ENCODE measurements at regions not wholly inside any gene's neighbourhood (a gene's known extent, or its start where the extent isn't known, plus 50 kb on each side); places are given as distances from the start of the nearest gene placed in this dataset.

DNA sequence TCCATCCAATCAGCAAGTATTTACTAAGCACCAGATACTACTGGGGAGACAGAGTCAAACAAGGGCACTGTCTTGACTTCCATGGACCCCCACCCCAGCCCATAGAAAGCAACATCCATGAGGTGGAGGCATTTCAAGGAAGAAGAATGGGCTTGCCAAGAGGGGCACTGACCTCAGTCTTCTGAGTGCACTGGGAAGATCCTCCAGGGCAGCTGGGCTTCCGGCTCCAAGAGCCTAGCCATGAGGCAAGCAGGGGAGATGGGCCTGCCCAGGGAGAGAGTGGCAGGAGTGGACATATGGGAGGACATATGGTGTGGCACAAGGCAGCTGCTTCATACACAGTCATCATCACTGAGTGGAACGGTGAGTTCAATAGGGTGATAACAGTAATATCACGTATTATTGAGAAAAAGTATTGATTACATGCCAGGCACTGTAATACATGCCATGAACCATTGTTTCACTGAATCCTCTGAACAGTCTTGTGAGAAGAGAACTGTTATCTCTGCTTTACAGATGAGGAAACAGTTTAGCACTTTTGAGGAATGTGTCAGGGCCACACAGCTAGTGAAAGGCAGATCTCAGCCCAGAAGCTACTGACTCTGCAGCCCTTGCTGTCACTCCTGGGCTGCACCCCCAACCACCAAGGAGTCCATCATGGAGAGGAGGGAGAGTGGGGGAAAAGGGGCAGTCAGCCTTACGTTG lies 331.7 kb upstream of the ZMIZ1 start:
- no peak for DNase-seq

DNA sequence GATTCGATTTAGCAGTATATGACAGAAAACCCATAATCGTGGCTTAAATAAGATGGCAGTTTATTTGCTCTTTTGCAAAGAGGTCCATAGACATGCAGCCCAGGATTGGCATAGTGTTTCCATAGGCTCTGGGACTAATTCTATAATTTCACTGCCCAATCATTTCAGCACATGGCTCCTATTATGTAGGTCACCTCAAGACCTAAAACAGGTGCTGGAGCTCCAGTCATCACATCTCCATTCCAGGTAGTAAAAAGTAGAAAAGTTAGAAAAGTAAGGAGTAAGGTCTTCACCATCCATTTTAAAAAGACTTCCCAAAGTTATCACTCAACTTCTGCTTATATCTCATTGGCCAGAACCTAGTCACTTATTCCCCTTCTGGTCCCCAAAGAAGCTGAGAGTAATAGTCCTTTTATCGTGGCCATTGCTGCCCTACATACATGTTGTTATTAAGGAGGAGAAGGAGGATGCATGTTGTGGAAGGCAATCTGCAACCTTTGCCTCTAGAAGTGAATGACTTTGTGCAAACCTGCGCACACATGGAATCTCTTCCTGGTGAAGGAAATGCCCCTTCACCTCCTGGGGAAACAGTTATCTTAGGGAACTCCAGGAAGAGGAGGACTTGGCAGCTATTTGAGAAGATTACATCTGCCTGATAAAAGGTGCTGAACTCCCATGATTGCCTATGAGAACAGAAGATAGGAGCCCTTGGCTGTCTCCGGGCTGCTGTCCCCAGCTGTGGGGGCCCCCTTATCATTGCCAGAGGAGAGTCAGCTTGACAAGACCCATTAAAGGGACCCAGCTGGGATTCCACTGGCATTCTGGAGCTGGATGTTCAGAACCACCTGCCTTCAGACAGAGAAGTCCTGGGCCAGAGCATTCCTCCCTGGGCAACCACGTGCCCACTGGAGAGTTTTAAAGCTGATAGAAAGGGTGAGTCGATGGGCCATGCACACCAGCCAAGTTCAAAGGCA lies 330.6 kb upstream of the ZMIZ1 start:
- DNase-seq = no peak

DNA sequence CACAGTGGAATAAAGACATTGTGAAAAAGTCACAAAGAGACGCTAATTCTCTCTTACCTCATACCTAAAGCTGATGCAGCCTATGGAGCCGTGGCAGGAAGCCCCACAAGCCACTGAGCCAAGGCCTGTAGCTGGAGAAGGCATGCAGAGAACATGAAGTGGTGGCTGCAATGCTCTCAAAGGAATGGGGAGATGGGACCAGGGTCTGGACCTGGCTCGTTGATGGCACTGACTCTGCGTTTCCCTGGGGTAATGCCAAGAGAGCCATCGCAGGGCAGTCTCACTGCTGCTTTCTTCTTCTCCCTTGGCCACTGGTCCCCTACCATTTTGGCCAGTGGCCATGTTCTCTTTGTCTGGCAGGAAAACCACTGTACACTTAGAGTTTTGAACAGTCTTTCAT lies 329.9 kb upstream of the ZMIZ1 start:
- DNase-seq = no peak

DNA sequence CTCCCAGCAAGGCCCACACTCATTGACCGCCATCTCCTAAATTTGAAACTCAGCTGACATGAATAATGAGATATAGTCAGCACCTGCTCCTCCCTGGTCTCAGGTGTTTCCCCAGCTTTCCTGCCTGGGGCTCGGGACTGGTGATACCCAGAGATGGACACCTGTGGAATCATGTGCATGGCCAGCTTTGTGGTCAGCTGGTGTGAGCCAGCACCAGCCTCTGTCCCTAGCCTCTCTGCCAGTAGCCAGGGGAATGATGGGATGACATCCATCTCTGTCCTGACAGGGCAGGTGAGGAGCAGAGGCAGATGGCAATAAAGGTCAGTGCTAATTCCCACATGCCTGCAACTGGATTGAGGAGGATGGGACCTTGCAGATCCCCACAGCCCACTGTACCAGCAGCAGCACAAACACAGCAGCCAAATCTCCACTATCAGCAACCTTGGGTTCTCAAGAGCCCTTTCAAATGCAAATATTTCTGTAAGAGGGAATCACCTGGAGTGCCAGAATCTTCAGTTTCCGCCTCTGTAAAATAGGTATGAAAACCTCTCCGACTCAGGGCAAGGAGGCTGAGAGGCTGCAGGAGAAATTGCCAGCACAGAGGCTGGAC lies 329.2 kb upstream of the ZMIZ1 start:
- no peak for DNase-seq

DNA sequence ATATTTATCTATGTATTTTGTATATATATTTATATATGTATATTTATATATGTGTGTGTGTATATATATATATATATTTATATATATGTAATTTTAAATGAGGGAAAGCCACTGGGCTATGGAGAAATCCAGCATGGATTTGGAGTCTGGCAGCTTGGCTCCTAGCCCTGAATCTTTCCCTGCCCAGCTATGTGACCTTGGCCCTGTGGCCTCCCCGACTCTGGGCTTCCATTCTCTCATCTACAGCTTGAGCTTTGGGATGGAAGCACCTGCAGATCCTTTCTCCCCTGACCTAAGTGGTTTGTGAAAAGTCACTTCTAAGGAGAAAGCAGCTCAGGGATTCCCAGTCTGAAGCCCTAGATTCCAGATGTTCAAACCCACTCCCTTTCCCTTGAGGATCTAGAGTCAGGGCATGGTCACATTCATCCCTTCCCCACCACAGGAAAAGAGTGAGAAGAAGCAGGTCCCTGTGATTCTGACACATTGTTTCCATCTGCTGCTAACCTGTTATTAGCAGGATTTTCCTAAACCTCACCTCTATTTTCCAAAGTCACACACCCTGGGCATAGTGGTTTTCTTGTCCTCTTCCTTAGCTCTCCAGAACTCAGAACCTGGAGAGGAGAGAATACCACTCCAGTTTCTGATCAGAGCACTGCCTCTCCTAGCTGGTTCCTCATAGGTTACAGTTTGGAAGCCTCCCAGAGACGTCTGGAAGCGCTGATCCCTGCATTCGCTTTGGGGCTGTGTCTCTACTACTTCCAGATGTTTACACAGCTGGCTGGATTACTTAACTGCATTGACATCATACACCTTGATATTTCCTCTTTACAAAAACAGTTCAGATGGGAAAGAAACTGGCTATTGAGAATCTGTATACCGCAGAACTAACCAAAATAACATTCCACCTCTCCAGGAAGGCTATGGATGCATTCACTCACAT lies 327.5 kb upstream of the ZMIZ1 start:
- no peak for DNase-seq

DNA sequence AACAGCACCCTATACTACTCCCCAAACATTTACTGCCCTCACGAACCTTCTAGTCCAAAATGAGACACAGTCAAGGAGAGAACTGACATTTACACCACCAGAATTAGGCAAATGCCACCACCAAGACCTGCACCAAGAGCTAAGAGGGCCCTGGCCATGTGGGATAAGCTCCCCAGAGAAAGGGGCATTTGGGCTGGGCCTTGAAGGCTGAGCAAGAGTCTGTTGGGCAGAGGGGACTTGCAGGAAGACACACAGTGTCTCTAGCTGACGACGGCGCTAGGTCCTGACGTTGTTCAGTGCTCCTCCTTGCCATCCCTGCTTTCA lies 326.4 kb upstream of the ZMIZ1 start:
- DNase-seq = no peak

DNA sequence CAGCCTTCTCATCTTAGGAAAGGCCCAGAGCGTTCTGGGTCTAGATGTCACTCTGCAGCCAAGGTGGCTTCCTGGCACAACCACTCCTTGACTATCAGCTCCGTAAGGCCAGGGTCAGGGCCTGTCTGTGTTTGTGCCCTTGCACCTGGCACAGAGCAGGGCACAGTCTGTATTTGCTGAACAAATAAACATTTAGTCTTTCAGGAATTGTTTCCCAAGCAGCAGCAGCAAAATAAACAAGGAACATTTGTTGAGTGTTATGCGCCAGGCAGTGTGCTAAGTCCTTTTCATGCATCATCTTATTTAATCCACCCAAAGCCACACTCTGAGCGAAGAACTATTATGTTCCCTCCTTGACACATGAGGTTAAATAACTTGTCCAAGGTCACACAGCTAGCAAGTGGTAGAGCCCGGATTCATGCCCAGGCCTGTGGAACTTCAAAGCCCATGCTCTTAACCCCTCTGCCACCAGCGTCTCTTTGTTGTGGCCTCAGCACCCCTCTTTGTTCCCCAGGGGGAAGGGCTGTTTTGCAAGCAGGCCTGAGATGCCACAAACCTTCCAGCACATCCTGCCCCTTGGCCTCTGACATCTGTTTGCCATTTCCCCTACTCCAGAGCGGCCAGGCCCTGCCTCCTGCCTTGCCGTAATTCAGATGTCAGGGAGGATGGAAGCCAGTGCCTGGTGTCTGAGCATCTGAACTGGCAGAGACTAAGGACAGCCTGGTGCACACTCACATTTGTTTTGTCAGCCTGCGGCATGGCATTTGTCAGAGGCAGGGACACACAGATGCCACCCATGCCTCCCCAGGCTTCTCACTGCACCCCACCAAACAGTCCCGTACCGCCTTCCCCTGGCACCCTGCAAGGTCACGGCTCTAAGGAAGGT lies 325.8 kb upstream of the ZMIZ1 start:
- DNase-seq = no peak

DNA sequence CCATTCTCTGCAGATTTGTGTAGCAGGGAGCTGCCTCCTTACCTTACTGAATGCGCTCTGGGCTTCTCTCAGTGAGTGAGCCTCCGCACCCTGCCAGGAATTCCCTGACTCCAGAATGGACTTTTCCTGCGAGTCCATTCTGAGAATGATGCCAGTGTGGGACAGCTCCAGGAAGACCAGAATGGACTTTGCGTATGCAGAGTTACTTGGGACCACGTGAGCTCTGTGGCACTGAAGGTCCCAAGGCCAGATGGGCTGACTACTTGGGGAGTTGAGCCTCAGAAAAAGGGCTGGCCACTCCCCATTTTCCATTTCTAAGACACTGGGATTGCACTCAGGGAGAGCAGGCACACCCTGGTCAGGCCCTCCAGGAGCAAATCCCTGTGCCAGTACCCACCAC lies 324.7 kb upstream of the ZMIZ1 start:
- no peak for DNase-seq

DNA sequence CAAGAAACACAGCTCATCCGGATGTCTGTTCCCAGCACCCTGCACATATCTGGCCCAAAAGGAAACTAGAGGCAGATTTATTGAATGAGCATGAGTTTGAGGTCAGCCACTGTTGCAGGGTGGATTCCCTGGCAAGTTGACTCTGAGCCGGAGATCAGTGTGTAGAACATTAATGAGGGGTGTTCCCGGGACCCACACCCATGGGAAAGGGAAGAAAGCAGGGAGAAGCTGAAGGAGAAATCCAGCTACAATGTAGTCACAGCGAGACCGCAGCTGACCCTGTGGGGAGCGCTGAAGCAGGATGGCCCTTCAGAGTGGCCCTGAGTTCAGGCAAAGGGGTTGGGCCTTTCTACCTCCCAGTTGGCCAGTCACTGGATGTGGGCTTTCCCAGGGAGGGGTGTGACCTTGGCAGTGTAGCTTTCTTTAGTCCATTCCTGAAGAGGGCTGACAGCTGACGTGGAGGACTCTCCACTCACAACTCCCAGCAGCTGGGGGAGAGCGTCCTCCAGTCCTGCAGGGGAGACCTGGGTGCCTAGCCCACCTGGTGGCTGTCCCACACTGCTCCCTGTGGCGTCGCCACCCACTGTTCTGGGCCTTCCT lies 324.2 kb upstream of the ZMIZ1 start:
- no peak for DNase-seq

DNA sequence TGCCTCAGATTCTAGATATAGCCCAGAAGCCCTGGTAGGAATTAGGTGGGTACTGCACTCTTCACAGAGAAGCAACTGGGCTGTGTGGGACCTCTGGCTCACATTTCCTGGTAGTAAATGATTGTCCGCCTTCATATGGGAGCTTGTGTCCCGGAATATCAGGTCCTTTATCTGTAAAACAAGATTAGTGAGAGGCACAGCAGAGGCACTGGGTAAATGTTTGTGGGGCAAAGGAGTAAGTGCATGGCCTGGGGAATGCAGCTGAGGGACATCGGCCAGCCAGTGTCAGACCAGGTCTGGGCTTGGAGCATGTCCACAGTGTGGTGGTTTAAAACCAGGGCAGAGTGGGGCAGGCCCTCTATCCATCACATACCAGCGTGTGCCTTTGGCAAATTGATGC lies 323.3 kb upstream of the ZMIZ1 start:
- no peak for DNase-seq

DNA sequence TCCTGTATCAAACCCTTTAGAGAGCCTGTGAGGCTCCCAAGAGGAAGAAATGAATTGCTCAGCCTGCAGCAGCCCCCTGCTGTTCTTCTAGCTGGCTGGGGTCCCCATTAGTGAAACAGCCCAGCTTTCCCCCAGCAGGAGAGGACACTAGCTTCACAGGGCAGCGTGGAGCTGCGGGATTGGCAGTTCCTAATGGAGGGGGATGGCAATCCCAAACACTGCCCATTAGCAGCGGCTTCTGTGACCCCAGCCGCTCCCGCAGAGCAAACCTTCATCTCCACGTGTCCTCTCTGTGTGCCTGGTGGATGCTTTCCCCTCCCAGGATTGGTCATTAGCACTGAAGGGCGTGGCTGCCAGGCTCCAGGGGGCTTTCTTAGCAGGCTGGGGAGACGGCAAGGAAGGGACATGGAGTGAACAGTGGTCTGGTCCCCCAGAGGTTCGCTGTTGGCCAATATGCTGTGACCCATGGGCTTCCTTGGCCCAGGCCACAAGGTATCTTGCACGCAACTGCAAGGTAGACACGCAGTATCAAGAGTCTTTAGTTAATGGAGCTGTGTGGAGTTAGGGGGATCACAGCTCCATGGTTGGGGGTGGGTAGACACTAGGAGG lies 322.5 kb upstream of the ZMIZ1 start:
- DNase-seq = no peak

DNA sequence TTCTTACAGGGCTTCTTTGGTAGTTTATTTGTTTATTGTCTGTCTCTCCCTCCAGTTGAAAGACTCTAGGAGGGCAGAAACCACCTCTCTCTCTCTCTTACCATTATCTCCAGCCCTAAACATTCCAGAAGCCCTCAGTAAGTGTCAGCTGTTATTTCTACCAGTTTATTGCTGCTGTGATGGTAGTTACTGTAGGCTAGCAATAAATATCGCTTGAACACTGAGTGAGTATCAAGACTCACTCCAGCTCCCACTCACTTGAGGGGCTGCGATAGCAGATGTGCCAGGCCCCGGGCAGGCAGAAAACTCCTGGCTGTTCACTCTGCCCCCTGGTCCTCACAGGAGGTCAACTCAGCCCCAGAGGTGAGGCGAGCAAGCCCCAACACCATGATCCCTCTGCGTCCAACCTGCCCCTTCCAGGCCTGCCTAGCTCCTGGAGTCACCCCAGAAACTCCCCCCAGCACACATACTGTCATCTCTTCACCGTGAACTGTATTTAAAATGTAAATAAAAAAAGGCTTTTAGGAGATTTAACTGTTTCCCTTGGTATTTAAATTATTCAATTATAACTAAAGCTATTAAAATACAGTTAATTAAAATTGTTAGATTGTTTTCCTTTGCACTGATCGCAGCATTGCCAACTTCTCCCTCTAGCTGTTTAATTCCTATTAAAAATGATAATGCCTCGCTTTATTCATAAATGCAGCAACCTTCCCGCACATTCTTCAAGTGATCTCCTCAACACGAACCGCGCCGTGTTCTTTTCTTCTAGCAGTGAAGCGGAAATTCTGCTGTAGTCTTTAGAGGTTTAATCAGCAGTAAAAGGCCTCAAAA lies 321.1 kb upstream of the ZMIZ1 start:
- DNase-seq = no peak

DNA sequence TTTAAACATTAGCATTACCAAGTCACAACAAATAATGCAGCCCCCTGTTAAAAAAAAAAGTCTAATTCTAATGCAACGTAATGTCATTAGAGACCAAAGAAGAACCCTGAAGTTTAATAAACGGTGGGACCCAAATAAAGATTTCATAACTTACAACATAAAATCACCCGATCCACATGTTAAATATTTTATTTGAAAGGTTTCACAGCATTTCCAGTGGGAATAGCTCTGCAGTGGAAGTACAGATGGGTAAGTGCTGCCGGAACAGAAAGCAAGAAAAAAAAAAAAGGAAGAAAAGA lies 320.6 kb upstream of the ZMIZ1 start:
- DNase-seq = no peak

DNA sequence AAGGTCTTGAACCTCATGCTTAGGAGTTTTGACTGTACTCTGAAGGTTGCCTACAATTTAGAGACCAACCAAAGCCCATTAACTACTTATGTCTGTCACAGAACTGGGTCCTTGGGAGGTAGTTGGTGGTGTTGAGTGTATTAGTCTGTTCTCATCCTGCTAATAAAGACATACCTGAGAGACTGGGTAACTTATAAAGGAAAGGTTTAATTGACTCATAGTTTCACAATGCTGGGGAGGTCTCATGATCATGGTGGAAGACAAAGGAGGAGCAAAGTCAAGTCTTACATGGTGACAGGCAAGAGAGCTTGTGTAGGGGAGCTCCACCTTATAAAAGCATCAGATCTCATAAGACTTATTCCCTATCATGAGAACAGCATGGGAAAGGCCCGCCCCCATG lies 319.6 kb upstream of the ZMIZ1 start:
- no peak for DNase-seq

DNA sequence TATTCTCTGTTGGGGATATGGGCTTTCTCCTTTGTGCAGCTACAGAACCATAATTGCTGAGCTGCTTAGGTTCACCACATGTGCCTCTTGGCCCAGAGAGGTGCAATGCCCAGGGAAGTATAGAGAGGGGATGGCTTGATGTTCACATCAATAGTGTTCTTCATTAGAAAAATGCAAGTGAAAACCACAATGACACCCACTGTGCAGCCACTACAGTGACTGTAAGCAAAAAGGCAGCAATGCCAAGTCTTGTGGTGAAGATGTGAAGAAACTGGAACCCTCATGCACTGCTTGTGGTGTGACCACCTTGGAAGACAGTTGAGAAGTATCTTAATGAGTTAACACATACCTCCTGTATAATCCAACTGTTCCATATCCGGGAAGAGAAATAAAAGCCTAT lies 318.9 kb upstream of the ZMIZ1 start:
- DNase-seq = no peak

DNA sequence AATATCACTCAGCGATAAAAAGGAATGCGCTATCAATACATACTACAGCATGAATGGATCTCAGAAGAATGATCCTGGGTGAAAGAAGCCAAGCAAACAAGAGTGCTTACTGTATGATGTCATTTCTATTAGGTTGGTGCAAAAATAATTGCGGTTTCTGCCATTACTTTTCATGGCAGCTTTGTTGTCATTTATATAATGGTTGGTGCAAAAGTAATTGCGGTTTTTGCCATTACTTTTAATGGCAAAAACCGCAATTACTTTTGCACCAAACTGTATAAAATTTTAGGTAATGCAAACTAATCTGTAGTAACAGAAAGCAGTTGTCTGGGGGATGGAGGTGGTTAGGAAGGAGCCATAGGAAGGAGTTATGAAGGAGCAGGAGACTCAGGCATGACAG lies 318.3 kb upstream of the ZMIZ1 start:
- no peak for DNase-seq

DNA sequence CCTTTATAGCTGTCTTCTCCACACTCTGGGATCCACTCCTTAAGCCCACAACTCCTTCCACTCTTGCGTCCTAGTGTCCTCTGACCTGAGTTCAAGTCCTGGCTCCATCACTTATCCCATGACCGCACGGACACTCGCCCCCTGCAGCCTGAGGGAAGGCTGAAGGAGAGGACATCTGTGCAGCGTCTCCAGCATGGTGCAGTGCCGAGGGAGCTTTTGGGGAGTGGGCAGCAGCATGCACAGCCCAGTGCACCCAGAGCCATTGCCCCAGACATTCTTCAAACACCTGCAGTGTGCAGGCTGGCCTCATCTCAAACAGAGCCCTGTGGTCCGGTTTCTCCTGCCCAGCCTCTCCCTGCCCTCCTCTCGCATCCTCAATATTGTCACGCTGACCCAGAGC lies 317.1 kb upstream of the ZMIZ1 start:
- no peak for DNase-seq

DNA sequence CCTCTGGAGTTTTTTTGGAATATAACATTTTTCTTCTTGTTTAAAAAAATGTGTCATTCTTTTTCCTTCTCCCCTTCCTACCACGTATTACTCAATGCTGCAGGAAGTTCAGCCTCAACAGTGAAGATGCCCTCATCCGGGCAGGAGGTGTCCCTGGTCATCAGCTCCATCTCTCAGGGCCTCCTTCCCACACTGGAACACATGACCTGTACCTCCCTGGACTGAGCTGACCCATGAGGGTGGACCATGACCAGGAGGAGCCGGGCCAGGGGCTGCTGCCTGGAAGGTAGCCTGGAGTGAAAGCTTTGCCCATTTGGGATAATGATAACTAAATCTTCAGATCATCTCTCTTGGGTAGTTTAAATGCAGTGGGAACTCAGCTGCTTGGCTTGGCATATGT lies 316.5 kb upstream of the ZMIZ1 start:
- DNase-seq = no peak

DNA sequence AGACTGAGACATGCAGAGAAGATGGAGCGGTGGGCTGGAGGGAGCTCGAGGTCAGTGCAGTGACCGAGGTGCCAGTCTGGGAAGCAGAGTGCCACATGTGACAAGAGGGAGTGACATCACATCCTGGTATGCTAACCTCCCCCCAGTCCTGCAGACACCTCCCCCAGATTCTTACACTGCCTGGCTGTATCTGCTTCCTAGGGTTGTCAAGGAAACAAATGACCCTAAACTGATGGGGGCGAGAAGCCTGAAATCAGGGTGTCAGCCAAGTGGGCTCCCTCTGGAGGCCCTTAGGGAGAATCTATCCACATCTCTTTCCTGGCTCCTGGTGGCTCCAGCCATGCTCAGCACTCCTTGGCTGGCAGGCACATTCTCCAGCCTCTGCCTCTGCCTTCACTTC lies 316.1 kb upstream of the ZMIZ1 start:
- no peak for DNase-seq

All from activated naive CD4-positive, alpha-beta T cell treated with anti-CD3 and anti-CD28 coated beads, Interleukin-2, amount 50 U/mL, for 16 hours (primary cell).